ENCODE measurements at regions not wholly inside any gene's neighbourhood (a gene's known extent, or its start where the extent isn't known, plus 50 kb on each side); places are given as distances from the start of the nearest gene placed in this dataset.
"Not testable (repeated sequence)": the region's sequence is repeated elsewhere in the genome, so short reads cannot be mapped to it uniquely, and the experiment has no call there.

GRCh38 chr14:89697281-89698060, 257.1 kb downstream of the EFCAB11 start:
- DNase-seq = no peak

- DNase-seq = no peak
Measured at GRCh38 chr14:89695846-89696245, 258.7 kb downstream of the EFCAB11 start.

GRCh38 chr14:89690139-89690538, 264.4 kb downstream of the EFCAB11 start:
- DNase-seq = no peak

- DNase-seq = not testable (repeated sequence)
Measured at GRCh38 chr14:89689711-89690110, 264.8 kb downstream of the EFCAB11 start.

- DNase-seq = no peak
Measured at GRCh38 chr14:89688507-89689211, 265.9 kb downstream of the EFCAB11 start.

GRCh38 chr14:89687129-89687528, 267.4 kb downstream of the EFCAB11 start:
- DNase-seq = not testable (repeated sequence)

GRCh38 chr14:89684139-89684538, 267.1 kb upstream of the FOXN3 start:
- DNase-seq = no peak

GRCh38 chr14:89681086-89682018, 264.3 kb upstream of the FOXN3 start:
- DNase-seq = no peak

- no peak for DNase-seq
Measured at GRCh38 chr14:89680156-89680555, 263.1 kb upstream of the FOXN3 start.

- no peak for DNase-seq
Measured at GRCh38 chr14:89678768-89679167, 261.7 kb upstream of the FOXN3 start.

- no peak for DNase-seq
Measured at GRCh38 chr14:89675590-89675989, 258.6 kb upstream of the FOXN3 start.

GRCh38 chr14:89674936-89675335, 257.9 kb upstream of the FOXN3 start:
- no peak for DNase-seq

- DNase-seq = no peak
Measured at GRCh38 chr14:89674240-89674639, 257.2 kb upstream of the FOXN3 start.

GRCh38 chr14:89673512-89674225, 256.6 kb upstream of the FOXN3 start:
- no peak for DNase-seq

GRCh38 chr14:89672636-89673511, 255.8 kb upstream of the FOXN3 start:
- no peak for DNase-seq

GRCh38 chr14:89669193-89669592, 252.2 kb upstream of the FOXN3 start:
- DNase-seq = no peak

GRCh38 chr14:89667983-89668382, 250.9 kb upstream of the FOXN3 start:
- no peak for DNase-seq

- not testable (repeated sequence) for DNase-seq
Measured at GRCh38 chr14:89665300-89666081, 248.5 kb upstream of the FOXN3 start.

- no peak for DNase-seq
Measured at GRCh38 chr14:89661392-89661791, 244.4 kb upstream of the FOXN3 start.

GRCh38 chr14:89660625-89661233, 243.7 kb upstream of the FOXN3 start:
- DNase-seq = not testable (repeated sequence)

All from right forelimb (tissue), 1 donor.